ENCODE measurements at regions not wholly inside any gene's neighbourhood (a gene's known extent, or its start where the extent isn't known, plus 50 kb on each side); places are given as distances from the start of the nearest gene placed in this dataset.

DNA sequence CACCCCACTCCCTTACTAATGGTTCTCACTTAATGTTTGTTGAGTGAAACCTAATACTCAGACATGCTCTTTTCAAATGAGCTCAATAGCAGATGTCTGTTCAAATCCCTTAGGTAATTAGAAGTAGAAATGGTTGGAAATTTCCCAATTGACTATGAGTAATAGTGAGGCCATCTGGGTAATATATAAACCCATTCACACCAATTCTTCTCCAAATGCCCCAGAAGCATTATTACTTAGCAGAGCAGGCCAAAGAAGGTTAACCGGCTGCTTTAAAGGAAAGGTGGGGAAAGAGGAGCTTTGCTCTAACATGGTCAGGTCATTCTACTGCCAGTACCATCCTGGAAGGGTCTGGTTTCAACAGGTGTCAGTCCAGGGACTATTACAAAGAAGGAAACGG lies 119.5 kb upstream of the MTAP start:
- WGBS, 3 donors: 54 to 64% (median 59%) methylated on average over 2 of the region's 2 CpGs
- H3K36me3 ChIP-seq (ENCODE audit: insufficient read depth in 1 of 2, low read depth in 1 of 2): no peaks in the 10 kb centered on the region
- intact Hi-C loops (cut with DNase I): no loop called here
- H3K4me1 ChIP-seq: no peaks in the 10 kb centered on the region
- no peak overlapping the region for H3K27ac ChIP-seq
- H3K4me3 ChIP-seq: no peak overlapping the region
- TF ChIP-seq, protein P1, sequence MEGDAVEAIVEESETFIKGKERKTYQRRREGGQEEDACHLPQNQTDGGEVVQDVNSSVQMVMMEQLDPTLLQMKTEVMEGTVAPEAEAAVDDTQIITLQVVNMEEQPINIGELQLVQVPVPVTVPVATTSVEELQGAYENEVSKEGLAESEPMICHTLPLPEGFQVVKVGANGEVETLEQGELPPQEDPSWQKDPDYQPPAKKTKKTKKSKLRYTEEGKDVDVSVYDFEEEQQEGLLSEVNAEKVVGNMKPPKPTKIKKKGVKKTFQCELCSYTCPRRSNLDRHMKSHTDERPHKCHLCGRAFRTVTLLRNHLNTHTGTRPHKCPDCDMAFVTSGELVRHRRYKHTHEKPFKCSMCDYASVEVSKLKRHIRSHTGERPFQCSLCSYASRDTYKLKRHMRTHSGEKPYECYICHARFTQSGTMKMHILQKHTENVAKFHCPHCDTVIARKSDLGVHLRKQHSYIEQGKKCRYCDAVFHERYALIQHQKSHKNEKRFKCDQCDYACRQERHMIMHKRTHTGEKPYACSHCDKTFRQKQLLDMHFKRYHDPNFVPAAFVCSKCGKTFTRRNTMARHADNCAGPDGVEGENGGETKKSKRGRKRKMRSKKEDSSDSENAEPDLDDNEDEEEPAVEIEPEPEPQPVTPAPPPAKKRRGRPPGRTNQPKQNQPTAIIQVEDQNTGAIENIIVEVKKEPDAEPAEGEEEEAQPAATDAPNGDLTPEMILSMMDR (IDR thresholded peaks at IDR 0.05): no peak
- no peak for ATAC-seq
- DNase-seq: no peak
- no peaks in the 10 kb centered on the region for H3K27me3 ChIP-seq (ENCODE audit: insufficient read depth in 3 of 3, low read length in 2 of 3)
- H3K9me3 ChIP-seq: no peaks in the 10 kb centered on the region

GRCh38 chr9:21683484-21684175 lies 118.8 kb upstream of the MTAP start:
- ATAC-seq (no peak), DNase-seq (no peak)
- 72 to 78% (median 76%) methylated on average over 4 of the region's 4 CpGs for whole genome bisulfite sequencing, 3 donors
- Histone ChIP-seq H3K4me3 (no peak overlapping the region), H3K36me3 (ENCODE audit: insufficient read depth in 1 of 2, low read depth in 1 of 2) (no peaks in the 10 kb centered on the region), H3K27me3 (ENCODE audit: insufficient read depth in 3 of 3, low read length in 2 of 3) (no peaks in the 10 kb centered on the region), H3K4me1 (no peaks in the 10 kb centered on the region), H3K9me3 (no peaks in the 10 kb centered on the region), H3K27ac (no peak overlapping the region)
- intact Hi-C loops (cut with DNase I): no loop called here
- TF ChIP-seq, protein P1 (IDR thresholded peaks at IDR 0.05): no peak

DNA sequence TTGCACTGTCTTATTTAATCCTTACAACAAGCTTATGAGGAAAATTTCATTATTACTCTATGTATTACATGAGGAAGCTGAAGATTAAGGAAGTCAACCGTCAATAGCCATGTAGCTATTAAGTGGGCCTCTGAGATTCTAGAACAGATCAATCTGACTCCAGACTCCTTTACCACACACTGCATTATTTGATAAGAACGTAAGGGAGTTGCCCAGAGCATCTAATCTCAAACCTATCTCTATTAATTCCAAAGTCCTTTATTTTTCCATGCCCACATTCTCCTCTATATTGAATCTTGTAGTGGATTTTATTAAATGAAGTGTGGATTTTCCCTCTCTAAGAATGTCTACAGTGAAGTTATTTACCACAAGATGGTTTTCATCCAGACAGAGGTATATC lies 118.2 kb upstream of the MTAP start:
- intact Hi-C loops (cut with DNase I): no loop called here
- WGBS, 3 donors: 66 to 82% (median 71%) methylated on average over 2 of the region's 2 CpGs

GRCh38 chr9:21684831-21685362 lies 117.5 kb upstream of the MTAP start:
- whole genome bisulfite sequencing, 3 donors: 59 to 83% (median 59%) methylated on average over 2 of the region's 2 CpGs
- Histone ChIP-seq H3K27me3 (ENCODE audit: insufficient read depth in 3 of 3, low read length in 2 of 3) (no peaks in the 10 kb centered on the region), H3K36me3 (ENCODE audit: insufficient read depth in 1 of 2, low read depth in 1 of 2) (no peaks in the 10 kb centered on the region), H3K4me1 (no peaks in the 10 kb centered on the region), H3K27ac (no peak overlapping the region), H3K4me3 (no peak overlapping the region), H3K9me3 (no peaks in the 10 kb centered on the region)
- TF ChIP-seq, protein P1 (IDR thresholded peaks at IDR 0.05): no peak
- DNase-seq: no peak
- ATAC-seq: no peak
- intact Hi-C loops (cut with DNase I): no loop called here

More for the DNA sequence above, 118.2 kb upstream of the MTAP start:
- Histone ChIP-seq H3K36me3 (ENCODE audit: insufficient read depth in 1 of 2, low read depth in 1 of 2) (no peaks in the 10 kb centered on the region), H3K27ac (no peak overlapping the region), H3K4me1 (no peaks in the 10 kb centered on the region), H3K9me3 (no peaks in the 10 kb centered on the region), H3K4me3 (no peak overlapping the region), H3K27me3 (ENCODE audit: insufficient read depth in 3 of 3, low read length in 2 of 3) (no peaks in the 10 kb centered on the region)
- ATAC-seq (no peak), DNase-seq (no peak)
- TF ChIP-seq, protein P1 (IDR thresholded peaks at IDR 0.05): no peak

DNA sequence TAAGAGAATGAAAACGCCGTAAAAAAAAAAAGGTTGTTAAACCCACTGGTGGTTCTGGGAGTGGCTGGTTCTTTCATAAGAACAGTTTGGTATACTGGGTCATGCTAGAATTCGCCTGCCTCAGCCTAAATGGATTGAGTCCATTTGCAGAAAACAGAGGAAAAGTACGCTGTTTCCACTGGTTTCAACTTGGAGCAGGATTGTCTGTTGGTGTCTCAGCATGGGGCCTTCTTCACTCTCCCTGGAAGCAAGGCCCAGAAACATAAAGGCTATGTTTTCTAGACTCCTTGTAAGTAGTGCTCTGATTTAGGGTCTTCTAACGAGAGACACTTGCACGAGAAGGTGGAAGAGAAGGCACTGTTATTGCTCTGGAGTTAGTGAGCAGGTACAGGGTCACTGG lies 116.9 kb upstream of the MTAP start:
- intact Hi-C loops (cut with DNase I): no loop called here
- ATAC-seq (no peak), DNase-seq (no peak)
- H3K27ac ChIP-seq: no peak overlapping the region
- WGBS, 3 donors: 78 to 82% (median 80%) methylated on average over 6 of the region's 6 CpGs
- no peaks in the 10 kb centered on the region for H3K27me3 ChIP-seq (ENCODE audit: insufficient read depth in 3 of 3, low read length in 2 of 3)
- H3K4me1 ChIP-seq: no peaks in the 10 kb centered on the region
- TF ChIP-seq, protein P1 (IDR thresholded peaks at IDR 0.05): no peak
- no peak overlapping the region for H3K4me3 ChIP-seq
- H3K9me3 ChIP-seq: no peaks in the 10 kb centered on the region
- no peaks in the 10 kb centered on the region for H3K36me3 ChIP-seq (ENCODE audit: insufficient read depth in 1 of 2, low read depth in 1 of 2)
